Erythroblast (primary cell): ENCODE measurements at regions not wholly inside any gene's neighbourhood (a gene's known extent, or its start where the extent isn't known, plus 50 kb on each side); places are given as distances from the start of the nearest gene placed in this dataset.

Experiments used
- GATA1 ChIP-seq: IDR thresholded peaks from 2 replicates; pipeline ENCODE4 v1.6.1; 2011; ENCODE audit warnings: low read depth, mild to moderate bottlenecking, control low read depth, low read length, moderate library complexity
- POLR2A ChIP-seq: IDR thresholded peaks from 2 replicates; pipeline ENCODE4 v1.6.1; 2011; ENCODE audit warnings: mild to moderate bottlenecking, low read length

- TF ChIP-seq POLR2A (no peak), GATA1 (no peak)
These were observed 135.3 kb downstream of the DIPK2A start for GRCh38 chr3:144106970-144107369.
